Bronchial epithelial cell (primary cell): ENCODE measurements at regions not wholly inside any gene's neighbourhood (a gene's known extent, or its start where the extent isn't known, plus 50 kb on each side); places are given as distances from the start of the nearest gene placed in this dataset.

Experiments
- DNase-seq: peaks from one replicate; pipeline ENCODE4 v3.0.0-alpha.2; 2010; ENCODE audit warnings: low read depth
- FAIRE-seq: peaks from 2 replicates; lab custom pipeline; 2011; peaks lifted over from hg19 to GRCh38; lab: Jason Lieb, UNC
- H3K27me3 ChIP-seq: 2 replicates; pipeline ENCODE4 v1.5.1; 2011; ENCODE audit warnings: low read length; ENCODE audit not compliant: control insufficient read depth, insufficient read depth
- H3K36me3 ChIP-seq: 2 replicates; pipeline ENCODE4 v1.5.1; 2011; ENCODE audit warnings: low read length; ENCODE audit not compliant: control insufficient read depth, insufficient read depth
- H3K4me3 ChIP-seq: 2 replicates; pipeline ENCODE4 v1.5.1; 2011; ENCODE audit warnings: mild to moderate bottlenecking, low read depth, low read length, control low read depth
- TF ChIP-seq, protein P1 (sequence below): IDR thresholded peaks from 2 replicates; pipeline ENCODE4 v1.5.1; 2011; ENCODE audit warnings: mild to moderate bottlenecking, moderate library complexity, low read length, control low read depth, inconsistent platforms; ENCODE audit not compliant: insufficient read depth, severe bottlenecking

DNA sequence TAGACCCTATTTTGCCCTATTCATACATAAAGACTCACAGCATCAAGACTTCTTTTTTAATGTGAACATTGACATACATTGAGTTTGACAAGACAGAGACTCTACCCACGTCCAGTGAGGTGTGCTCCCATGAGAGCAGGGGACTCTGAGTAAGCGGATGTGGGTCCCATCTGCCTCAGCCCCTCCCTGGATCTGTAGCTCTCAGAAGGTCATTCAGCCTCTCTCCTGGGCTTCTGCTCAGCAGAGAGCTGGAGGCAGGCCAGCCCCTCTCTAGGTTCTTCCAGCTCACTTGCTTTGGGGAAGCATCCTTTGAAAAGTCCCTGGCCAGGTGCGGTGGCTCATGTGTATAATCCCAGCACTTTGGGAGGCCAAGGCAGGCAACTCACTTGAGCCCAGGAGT is 146.9 kb upstream of the ZMIZ1 start:
- H3K36me3 ChIP-seq = no peaks in the 10 kb centered on the region
- TF ChIP-seq, protein P1, sequence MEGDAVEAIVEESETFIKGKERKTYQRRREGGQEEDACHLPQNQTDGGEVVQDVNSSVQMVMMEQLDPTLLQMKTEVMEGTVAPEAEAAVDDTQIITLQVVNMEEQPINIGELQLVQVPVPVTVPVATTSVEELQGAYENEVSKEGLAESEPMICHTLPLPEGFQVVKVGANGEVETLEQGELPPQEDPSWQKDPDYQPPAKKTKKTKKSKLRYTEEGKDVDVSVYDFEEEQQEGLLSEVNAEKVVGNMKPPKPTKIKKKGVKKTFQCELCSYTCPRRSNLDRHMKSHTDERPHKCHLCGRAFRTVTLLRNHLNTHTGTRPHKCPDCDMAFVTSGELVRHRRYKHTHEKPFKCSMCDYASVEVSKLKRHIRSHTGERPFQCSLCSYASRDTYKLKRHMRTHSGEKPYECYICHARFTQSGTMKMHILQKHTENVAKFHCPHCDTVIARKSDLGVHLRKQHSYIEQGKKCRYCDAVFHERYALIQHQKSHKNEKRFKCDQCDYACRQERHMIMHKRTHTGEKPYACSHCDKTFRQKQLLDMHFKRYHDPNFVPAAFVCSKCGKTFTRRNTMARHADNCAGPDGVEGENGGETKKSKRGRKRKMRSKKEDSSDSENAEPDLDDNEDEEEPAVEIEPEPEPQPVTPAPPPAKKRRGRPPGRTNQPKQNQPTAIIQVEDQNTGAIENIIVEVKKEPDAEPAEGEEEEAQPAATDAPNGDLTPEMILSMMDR = no peak
- no peak overlapping the region for H3K4me3 ChIP-seq
- peaks cover 7% of the 10 kb centered on the region for H3K27me3 ChIP-seq
- FAIRE-seq (no peak), DNase-seq (no peak)

DNA sequence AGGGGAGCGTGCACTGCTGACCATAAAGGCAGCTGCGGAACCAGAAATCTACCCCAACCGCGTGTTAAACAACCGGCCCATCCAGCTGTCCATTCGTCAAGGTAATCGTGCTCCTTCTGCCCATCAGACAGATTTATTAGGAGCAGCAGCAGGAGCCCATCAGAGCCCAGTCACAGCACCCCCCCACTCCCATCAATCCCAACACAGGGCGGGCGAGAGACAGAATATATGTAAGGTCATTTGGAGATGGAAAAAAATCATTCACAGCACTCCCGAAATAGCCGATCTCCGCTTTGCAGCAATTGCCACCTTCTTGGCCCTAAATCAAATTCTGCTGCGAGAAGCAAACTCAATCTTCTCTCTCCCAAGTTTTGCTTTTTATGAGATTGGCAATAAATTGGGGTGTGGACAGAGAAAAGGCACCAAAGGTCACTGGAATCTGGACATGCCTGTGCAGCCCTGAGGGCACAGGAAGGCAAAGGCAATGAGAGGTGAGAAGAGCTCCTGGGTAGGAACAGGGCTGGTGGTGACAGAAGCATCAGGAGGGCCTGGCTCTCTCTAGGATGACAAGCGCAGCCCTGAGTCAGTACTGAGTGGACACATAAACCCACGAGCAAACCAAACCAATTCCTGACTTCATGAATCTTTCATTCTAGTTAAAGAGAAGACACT is 145.0 kb upstream of the ZMIZ1 start:
- H3K4me3 ChIP-seq = no peak overlapping the region
- DNase-seq (no peak), FAIRE-seq (no peak)
- TF ChIP-seq, protein P1 = no peak
- H3K27me3 ChIP-seq = peaks cover 9% of the 10 kb centered on the region
- no peaks in the 10 kb centered on the region for H3K36me3 ChIP-seq

DNA sequence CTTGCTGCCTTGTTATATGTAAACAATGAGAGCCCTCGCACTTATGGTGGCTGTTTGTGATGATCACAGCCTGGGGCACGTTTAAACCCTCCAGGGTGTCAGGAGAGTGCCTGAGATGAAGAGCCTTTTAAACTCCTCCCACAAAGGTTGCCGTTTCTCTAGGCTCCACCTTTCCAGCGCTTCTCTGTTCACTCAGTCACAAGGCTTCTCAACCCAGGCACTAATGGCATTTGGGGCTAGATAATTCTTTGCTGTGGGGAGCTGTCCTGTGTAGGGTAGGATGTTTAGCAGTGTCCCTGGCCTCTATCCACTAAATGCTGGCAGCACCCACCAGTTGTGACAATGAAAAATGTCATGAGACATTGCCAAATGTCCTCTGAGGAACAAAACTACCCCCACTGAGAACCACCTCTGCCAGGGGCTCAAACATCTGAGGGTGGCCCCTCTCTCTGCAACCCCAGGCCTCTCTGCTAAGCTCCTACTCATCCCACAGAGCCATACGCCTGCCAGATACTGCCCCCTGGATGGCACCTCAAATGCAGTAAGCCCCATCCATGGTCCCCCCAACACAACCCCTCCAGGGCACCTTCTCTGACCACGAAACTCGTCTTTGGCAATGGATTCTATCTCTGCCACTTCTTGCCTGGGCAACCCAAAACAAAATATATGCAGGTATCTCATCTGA is 144.3 kb upstream of the ZMIZ1 start:
- FAIRE-seq = no peak
- peaks cover 9% of the 10 kb centered on the region for H3K27me3 ChIP-seq
- DNase-seq = no peak
- no peak overlapping the region for H3K4me3 ChIP-seq
- no peaks in the 10 kb centered on the region for H3K36me3 ChIP-seq
- TF ChIP-seq, protein P1 = no peak

DNA sequence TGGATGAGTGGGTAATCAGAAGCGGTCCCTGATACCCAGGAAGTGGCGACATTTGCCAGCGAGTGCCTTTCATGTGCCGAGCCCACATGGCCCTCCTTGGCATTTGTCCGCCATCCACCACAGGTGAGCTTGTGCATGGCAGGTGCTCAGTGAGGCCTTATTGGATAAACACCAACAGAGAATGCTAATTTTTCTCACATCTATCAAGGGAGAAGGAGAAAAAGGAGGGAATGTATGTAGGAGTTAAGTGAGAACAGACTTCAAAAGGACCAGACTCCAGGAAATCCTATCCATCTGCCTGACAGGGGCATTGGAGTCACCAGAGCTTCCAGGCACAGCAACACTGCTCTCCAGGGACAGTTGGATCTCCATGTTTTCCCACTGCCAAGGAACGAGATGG is 143.5 kb upstream of the ZMIZ1 start:
- TF ChIP-seq, protein P1 = no peak
- Histone ChIP-seq H3K4me3 (no peak overlapping the region), H3K36me3 (no peaks in the 10 kb centered on the region), H3K27me3 (peaks cover 9% of the 10 kb centered on the region)
- no peak for FAIRE-seq
- DNase-seq = no peak

DNA sequence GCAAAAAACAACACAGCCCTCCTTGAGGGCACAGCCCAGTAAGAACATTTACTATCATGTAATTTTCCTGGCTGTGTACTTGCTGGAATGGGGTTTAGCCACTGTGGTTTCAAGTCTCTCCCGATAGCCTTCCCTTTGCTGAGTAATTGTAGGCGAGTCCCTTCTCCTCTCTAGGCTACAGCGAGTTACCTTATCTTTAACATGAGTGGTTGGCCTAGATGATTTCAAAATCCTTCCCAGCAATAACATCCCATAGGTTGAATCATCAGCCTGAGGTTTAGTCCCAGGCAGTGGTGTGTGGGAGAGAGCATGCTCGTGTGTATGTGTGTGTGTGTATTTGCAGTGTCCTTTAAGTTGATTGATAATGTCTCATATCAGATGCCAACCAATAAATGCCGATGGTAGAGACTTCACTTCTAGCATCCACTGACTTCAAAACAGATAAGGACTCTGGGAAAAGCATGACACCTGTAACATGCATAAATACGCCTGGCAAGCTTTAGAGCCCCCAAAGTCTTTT is 142.9 kb upstream of the ZMIZ1 start:
- TF ChIP-seq, protein P1 = no peak
- DNase-seq (peak; percentile 98), FAIRE-seq (peak; percentile 88)
- Histone ChIP-seq H3K4me3 (no peak overlapping the region), H3K27me3 (peaks cover 9% of the 10 kb centered on the region), H3K36me3 (no peaks in the 10 kb centered on the region)
